RWPE2 (cell line): ENCODE measurements at regions not wholly inside any gene's neighbourhood (a gene's known extent, or its start where the extent isn't known, plus 50 kb on each side); places are given as distances from the start of the nearest gene placed in this dataset.

Source experiments
- ATAC-seq: fragments of 200-7000 bp; cut with Tn5 transposase; 3 replicates; pipeline ENCODE4 v1.9.1; 2021; ENCODE audit warnings: low read depth
- DNase-seq: peaks from one replicate; pipeline ENCODE4 v3.0.0-alpha.2; 2020; ENCODE audit warnings: low spot score
- H3K27ac ChIP-seq: fragments of 450-650 bp; 2 replicates; pipeline ENCODE4 v1.5.1; 2017; ENCODE audit warnings: mild to moderate bottlenecking; ENCODE audit not compliant: poor library complexity, severe bottlenecking
- H3K27me3 ChIP-seq: fragments of 250-450 bp; sonication (Bioruptor Pico); 2 replicates; pipeline ENCODE4 v1.5.1; 2021; ENCODE audit warnings: mild to moderate bottlenecking, moderate library complexity; ENCODE audit not compliant: insufficient read depth, poor library complexity, severe bottlenecking
- H3K36me3 ChIP-seq: fragments of 250-450 bp; sonication (Bioruptor Pico); 2 replicates; pipeline ENCODE4 v1.5.1; 2020; ENCODE audit warnings: low read depth, mild to moderate bottlenecking, moderate library complexity
- H3K4me1 ChIP-seq: fragments of 250-450 bp; sonication (Bioruptor Pico); 2 replicates; pipeline ENCODE4 v1.5.1; 2021; ENCODE audit warnings: mild to moderate bottlenecking, moderate library complexity; ENCODE audit not compliant: insufficient read depth, poor library complexity, severe bottlenecking
- H3K4me3 ChIP-seq: fragments of 250-450 bp; sonication (Bioruptor Pico); 2 replicates; pipeline ENCODE4 v1.5.1; 2021; ENCODE audit warnings: mild to moderate bottlenecking, moderate library complexity; ENCODE audit not compliant: severe bottlenecking
- H3K9me3 ChIP-seq: fragments of 250-450 bp; sonication (Bioruptor Pico); 2 replicates; pipeline ENCODE4 v1.5.1; 2021; ENCODE audit warnings: mild to moderate bottlenecking, moderate library complexity; ENCODE audit not compliant: severe bottlenecking
- CTCF ChIP-seq: fragments of 450-650 bp; IDR thresholded peaks from one replicate; pipeline ENCODE4 v1.5.1; 2017; ENCODE audit warnings: mild to moderate bottlenecking, moderate library complexity; ENCODE audit not compliant: poor library complexity, severe bottlenecking

DNA sequence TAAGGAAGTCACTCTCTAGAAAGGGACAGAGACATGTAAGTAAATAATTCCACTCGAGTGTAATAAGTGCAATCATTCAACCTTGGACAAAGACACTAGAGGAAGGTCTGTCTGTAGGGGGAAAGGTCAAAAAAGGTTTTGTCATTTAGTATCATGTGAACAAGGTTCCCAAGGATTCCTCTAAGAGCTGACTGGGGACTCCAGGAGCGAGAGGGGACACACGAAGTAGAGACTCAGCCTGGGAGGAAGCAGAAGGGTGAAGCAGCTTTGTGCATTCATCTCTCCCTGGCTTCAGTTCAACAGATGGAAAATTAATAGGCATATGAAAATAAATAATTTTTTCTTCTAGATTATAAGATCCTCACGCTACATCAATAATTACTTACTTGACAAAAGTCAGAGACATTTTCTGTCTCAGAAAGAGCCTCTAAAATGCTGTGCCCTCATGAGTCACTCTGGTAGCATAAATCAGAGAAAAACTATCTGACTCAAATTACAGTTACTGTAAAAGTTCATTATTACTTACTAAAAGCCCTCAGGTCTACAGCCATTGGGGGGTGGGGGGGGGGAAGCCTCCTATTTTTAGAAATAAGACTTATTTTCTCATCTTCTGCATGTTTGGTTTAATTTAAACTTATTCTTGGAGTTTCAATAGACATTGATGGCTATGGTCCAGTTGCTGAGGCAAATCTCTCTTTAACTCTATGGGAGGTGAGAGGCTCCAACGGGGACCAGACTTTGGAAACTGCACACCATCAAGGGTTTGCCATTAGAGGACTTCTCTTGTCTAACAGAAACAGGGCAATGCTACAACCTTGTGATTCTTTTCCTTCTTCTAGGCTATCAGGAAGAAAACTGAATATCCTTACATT is 275.1 kb upstream of the KLF14 start:
- Histone ChIP-seq H3K9me3 (no peaks in the 10 kb centered on the region), H3K36me3 (no peaks in the 10 kb centered on the region; the same call in 1 of the 2 replicates), H3K27me3 (no peaks in the 10 kb centered on the region), H3K4me3 (no peak overlapping the region), H3K4me1 (peaks cover 66% of the 10 kb centered on the region), H3K27ac (peak overlapping the region; percentile 57)
- DNase-seq (no peak), ATAC-seq (no peak; the same call in 2 of the 3 replicates)
- TF ChIP-seq CTCF: no peak

- peak overlapping the region; percentile 67 for H3K27ac ChIP-seq
- DNase-seq: no peak
- no peak overlapping the region for H3K4me3 ChIP-seq
- no peaks in the 10 kb centered on the region; the same call in 1 of the 2 replicates for H3K36me3 ChIP-seq
- H3K27me3 ChIP-seq: no peaks in the 10 kb centered on the region
- peaks cover 67% of the 10 kb centered on the region for H3K4me1 ChIP-seq
- TF ChIP-seq CTCF: no peak
- ATAC-seq: no peak
- H3K9me3 ChIP-seq: no peaks in the 10 kb centered on the region
Observed at GRCh38 chr7:131010029-131010716, 276.2 kb upstream of the KLF14 start.

- ATAC-seq (peak; percentile 5; the same call in 1 of the 3 replicates), DNase-seq (no peak)
- no peak for TF ChIP-seq CTCF
- Histone ChIP-seq H3K9me3 (no peaks in the 10 kb centered on the region), H3K27ac (peak overlapping the region; percentile 67), H3K4me1 (peaks cover 74% of the 10 kb centered on the region), H3K27me3 (no peaks in the 10 kb centered on the region), H3K4me3 (no peak overlapping the region), H3K36me3 (no peaks in the 10 kb centered on the region; the same call in 1 of the 2 replicates)
Observed at GRCh38 chr7:131010717-131011431, 276.9 kb upstream of the KLF14 start.

- no peak for TF ChIP-seq CTCF
- Histone ChIP-seq H3K27me3 (no peaks in the 10 kb centered on the region), H3K4me1 (peaks cover 76% of the 10 kb centered on the region), H3K27ac (peak overlapping the region; percentile 67), H3K36me3 (no peaks in the 10 kb centered on the region; the same call in 1 of the 2 replicates), H3K9me3 (no peaks in the 10 kb centered on the region), H3K4me3 (no peak overlapping the region)
- DNase-seq: no peak
- no peak for ATAC-seq
Observed at GRCh38 chr7:131011432-131011742, 277.4 kb upstream of the KLF14 start.
